ENCODE measurements at regions not wholly inside any gene's neighbourhood (a gene's known extent, or its start where the extent isn't known, plus 50 kb on each side); places are given as distances from the start of the nearest gene placed in this dataset.

DNA sequence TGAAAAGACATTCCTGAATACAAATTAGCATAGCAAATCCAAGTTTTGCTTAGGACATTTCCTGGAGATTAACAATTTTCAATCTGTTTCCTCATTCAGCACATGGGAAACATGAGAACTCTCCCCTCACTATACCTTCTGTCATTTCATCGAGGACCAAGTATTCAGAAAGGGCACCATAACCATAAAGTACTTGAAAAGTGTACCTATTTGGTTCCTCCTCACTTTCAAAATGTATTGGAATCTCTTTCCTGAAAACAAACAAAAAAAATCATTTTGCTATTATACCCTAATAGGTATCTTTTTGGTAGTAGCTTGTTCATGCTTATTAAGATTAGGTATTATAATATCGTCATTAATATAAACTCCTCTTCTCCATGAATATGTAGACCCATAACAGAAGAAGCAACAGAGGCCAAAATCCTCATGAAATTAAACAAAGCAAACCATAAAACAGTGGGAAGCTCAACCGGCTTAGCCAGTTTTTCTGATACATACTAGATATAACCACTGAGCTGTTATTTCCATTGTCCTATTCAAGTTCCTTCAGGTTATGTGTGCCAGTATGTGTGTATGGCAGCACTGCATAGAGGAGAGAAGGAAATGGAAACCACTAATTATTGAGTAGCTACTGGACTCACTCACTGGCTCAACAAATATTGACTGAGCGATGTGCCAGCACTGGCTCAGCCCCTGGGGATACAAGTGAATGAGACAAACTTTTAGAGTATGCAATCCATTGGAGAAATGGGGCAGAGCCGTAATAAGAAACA is 274.0 kb downstream of the MAFB start:
- Mint-ChIP-seq H3K4me1 (ENCODE audit: low read depth) (no peaks in the 10 kb centered on the region), H3K27ac (no peak overlapping the region), H3K9me3 (peaks cover 4% of the 10 kb centered on the region), H3K36me3 (ENCODE audit: low read depth) (no peaks in the 10 kb centered on the region), H3K4me3 (no peak overlapping the region), H3K27me3 (peaks cover 8% of the 10 kb centered on the region)
- Histone ChIP-seq H3K9me3 (ENCODE audit: control insufficient read depth in 1 of 2, insufficient read depth in 1 of 2, low read length in 2 of 2) (peaks cover 0 to 3% of the 10 kb centered on the region in 2 experiments), H3K27ac (ENCODE audit: low read depth in 1 of 2, low read length in 2 of 2) (no peak overlapping the region), H3K4me1 (ENCODE audit: insufficient read depth, low read length) (no peaks in the 10 kb centered on the region), H3K4me3 (ENCODE audit: low read length) (no peak overlapping the region), H3K36me3 (ENCODE audit: insufficient read depth, low read length) (no peaks in the 10 kb centered on the region), H3K27me3 (ENCODE audit: control insufficient read depth in 1 of 2, insufficient read depth in 2 of 2, low read length in 2 of 2) (peaks cover 4% of the 10 kb centered on the region in 2 experiments)
- intact Hi-C loops (cut with DNase I, micrococcal nuclease) = no loop called here
- ATAC-seq (ENCODE audit: poor library complexity) = no peak
- POLR2A ChIA-PET = no interaction called here
- CTCF ChIA-PET = no interaction called here
- DNase-seq = no peak
- no peak for TF ChIP-seq CTCF (IDR thresholded peaks at IDR 0.05)

DNA sequence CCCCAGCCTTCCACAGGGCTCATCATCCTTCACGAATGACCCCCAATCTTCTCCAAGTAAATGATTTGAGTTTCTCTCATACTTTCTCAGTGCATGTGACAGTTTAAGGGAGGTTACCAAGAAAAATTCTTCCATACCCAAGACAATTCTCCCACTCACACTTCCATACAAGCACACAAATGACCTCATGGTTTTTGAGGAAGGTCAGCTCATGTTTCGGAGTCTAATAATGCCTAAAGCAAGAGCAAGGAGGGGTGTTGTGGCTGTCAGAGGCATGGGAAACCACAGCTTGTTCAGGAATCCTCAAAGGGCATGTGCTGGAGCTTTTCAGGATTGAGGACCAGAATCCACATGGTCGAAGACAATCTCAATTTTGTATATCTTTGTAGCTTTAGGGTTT is 279.0 kb downstream of the MAFB start:
- H3K4me1 ChIP-seq (ENCODE audit: insufficient read depth, low read length) = no peaks in the 10 kb centered on the region
- Mint-ChIP-seq H3K27me3 (peaks cover 18% of the 10 kb centered on the region), H3K36me3 (ENCODE audit: low read depth) (no peaks in the 10 kb centered on the region), H3K4me1 (ENCODE audit: low read depth) (no peaks in the 10 kb centered on the region), H3K9me3 (peaks cover 2% of the 10 kb centered on the region), H3K27ac (no peak overlapping the region), H3K4me3 (no peak overlapping the region)
- no peaks in the 10 kb centered on the region for H3K36me3 ChIP-seq (ENCODE audit: insufficient read depth, low read length)
- peaks cover 4 to 8% of the 10 kb centered on the region in 2 experiments for H3K27me3 ChIP-seq (ENCODE audit: control insufficient read depth in 1 of 2, insufficient read depth in 2 of 2, low read length in 2 of 2)
- no peak overlapping the region for H3K27ac ChIP-seq (ENCODE audit: low read depth in 1 of 2, low read length in 2 of 2)
- intact Hi-C loops (cut with DNase I, micrococcal nuclease) = no loop called here
- no peak for DNase-seq
- ChIA-PET POLR2A (no interaction called here), CTCF (no interaction called here)
- no peak overlapping the region for H3K4me3 ChIP-seq (ENCODE audit: low read length)
- no peak for TF ChIP-seq CTCF (IDR thresholded peaks at IDR 0.05)
- ATAC-seq (ENCODE audit: poor library complexity) = no peak
- peaks cover 0 to 4% of the 10 kb centered on the region in 2 experiments for H3K9me3 ChIP-seq (ENCODE audit: control insufficient read depth in 1 of 2, insufficient read depth in 1 of 2, low read length in 2 of 2)

- no peak overlapping the region for H3K27ac Mint-ChIP-seq
- no peak overlapping the region for H3K27ac ChIP-seq (ENCODE audit: low read depth in 1 of 2, low read length in 2 of 2)
Observed at GRCh38 chr20:40397467-40397866, 291.6 kb downstream of the MAFB start.

More at GRCh38 chr20:40397467-40397866, 291.6 kb downstream of the MAFB start:
- Histone ChIP-seq H3K27me3 (ENCODE audit: control insufficient read depth in 1 of 2, insufficient read depth in 2 of 2, low read length in 2 of 2) (no peaks in the 10 kb centered on the region), H3K4me3 (ENCODE audit: low read length) (no peak overlapping the region), H3K4me1 (ENCODE audit: insufficient read depth, low read length) (no peaks in the 10 kb centered on the region), H3K36me3 (ENCODE audit: insufficient read depth, low read length) (no peaks in the 10 kb centered on the region), H3K9me3 (ENCODE audit: control insufficient read depth in 1 of 2, insufficient read depth in 1 of 2, low read length in 2 of 2) (no peaks in the 10 kb centered on the region)
- Mint-ChIP-seq H3K27me3 (no peaks in the 10 kb centered on the region), H3K4me3 (no peak overlapping the region), H3K36me3 (ENCODE audit: low read depth) (no peaks in the 10 kb centered on the region), H3K9me3 (peaks cover 8% of the 10 kb centered on the region), H3K4me1 (ENCODE audit: low read depth) (no peaks in the 10 kb centered on the region)
- DNase-seq = no peak
- intact Hi-C loops (cut with DNase I, micrococcal nuclease) = no loop called here
- CTCF ChIA-PET = no interaction called here
- POLR2A ChIA-PET = no interaction called here
- no peak for TF ChIP-seq CTCF (IDR thresholded peaks at IDR 0.05)
- ATAC-seq (ENCODE audit: poor library complexity) = no peak
